GM19372 (cell line): ENCODE measurements at regions not wholly inside any gene's neighbourhood (a gene's known extent, or its start where the extent isn't known, plus 50 kb on each side); places are given as distances from the start of the nearest gene placed in this dataset.

Source experiments
- ATAC-seq: cut with Tn5 transposase; IDR thresholded peaks from one replicate; pipeline ENCODE4 v1.9.1; 2021; ENCODE audit warnings: mild to moderate bottlenecking, low read depth, moderate library complexity; ENCODE audit not compliant: unreplicated experiment

DNA sequence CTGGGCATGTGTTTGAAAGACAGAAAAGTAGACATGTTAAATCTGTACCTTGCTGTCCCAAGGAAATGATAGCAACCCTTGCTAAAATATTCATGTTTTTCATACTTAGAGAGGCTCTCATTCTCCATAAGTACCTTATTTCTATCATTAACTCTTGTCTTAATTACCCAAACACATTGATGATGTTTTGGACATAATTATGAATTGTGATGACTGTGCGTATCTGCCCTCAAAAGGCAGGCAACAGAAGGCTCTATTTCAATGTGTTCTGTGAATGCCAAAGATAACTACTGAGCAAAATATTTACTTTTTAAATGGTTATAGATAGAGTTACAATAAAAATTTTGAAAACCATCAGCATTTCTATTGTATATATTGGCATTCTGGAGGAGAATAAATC is 1263.8 kb downstream of the ZPLD1 start:
- ATAC-seq: no peak

DNA sequence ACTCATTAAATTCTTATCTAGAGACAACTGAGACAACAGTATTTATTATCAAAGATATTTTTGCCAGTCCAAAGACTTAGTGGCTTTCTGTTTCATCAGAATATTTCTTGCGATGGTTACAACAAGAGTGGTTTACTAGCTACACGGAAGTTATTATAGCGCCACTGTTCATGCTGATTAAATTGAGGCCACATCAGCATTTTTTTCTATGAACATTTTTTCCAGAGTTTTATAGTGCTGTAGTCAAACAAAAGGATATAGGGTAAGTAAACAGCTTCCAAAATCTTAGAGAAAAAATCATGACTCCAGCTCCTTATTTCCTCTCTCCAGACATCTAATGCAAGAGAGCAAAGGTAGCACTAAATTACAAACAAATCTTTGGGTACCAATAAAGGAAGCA is 1264.4 kb downstream of the ZPLD1 start:
- no peak for ATAC-seq

- no peak for ATAC-seq
Observed at GRCh38 chr3:103705641-103706040, 1270.8 kb downstream of the ZPLD1 start.

GRCh38 chr3:103706671-103707070 is 1271.9 kb downstream of the ZPLD1 start:
- ATAC-seq: no peak

DNA sequence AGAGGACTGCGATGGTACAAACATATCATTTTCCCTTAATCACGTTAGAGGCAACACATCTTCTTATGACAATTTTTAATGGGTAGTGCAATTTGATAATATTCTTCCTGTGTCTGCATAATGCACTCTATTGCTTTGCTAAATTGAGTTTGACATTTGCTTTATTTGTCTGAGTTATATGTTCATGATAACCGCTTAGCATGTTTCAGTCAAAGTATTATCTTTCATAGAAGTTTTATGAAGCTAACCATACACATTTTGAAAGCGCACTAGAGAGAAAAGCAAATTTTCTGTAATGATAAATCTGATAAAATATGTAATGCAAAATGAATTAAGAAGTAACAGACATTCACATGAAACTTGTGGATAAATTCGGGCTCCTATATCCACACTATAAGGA is 1276.9 kb downstream of the ZPLD1 start:
- no peak for ATAC-seq

- ATAC-seq: no peak
Observed at GRCh38 chr3:103712320-103713008, 1277.6 kb downstream of the ZPLD1 start.

DNA sequence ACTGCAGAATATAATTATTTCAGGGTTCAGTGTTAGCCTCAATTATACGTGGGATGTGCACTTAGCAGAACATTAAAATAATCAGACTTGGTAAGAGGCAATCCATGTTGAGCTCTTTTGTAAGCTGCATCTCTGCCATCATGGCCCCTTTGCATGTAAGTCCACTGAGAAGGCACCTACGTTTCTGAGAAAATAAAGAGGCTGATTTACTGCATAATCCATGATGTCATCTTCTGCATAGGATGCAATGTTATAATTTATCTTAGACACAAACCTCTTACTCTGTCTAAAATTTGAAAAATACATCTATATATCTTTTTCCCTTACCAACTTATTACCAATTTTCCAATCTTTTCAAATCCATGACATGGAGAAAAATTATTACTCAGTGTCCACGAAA is 1294.7 kb downstream of the ZPLD1 start:
- no peak for ATAC-seq

DNA sequence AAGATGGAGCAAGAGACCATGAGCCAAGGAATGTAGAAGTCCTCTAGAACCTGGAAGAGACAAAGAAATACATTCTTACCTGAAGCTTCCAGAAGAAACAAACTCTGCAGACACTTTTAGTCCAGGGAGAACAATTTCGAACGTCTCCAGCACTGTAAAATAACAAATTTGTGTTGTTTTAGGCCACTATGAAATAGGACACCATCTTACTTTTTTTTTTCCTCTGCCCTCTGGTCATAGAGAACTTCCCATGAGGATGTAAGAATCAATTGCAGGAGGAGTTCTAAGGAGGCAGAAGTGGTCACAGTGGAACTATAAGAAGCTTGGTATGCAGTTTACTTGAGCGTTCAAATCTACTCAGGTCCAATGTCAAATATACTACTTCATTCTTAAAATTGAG is 1295.9 kb downstream of the ZPLD1 start:
- ATAC-seq: no peak

DNA sequence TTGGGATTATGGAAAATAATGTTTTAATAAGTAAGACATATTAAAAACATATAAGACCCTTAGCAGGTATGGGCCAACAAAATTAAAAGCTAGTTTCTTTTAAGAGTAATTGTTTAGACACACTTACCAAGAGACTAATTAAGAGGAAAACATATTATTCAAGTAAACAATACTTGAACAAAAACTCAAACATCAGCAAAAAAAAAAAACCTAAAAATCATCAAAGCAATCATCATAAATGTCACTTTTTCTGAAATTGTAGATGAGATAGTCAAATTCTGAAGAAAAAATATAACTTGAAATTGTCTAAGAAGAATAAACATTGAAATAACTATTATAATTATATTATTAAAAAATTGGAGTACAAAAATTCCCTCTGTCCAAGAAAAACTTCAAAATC is 1318.2 kb downstream of the ZPLD1 start:
- ATAC-seq: no peak

- no peak for ATAC-seq
Observed at GRCh38 chr3:103767635-103768034, 1332.8 kb downstream of the ZPLD1 start.

- no peak for ATAC-seq
Observed at GRCh38 chr3:103785017-103785416, 1350.2 kb downstream of the ZPLD1 start.

DNA sequence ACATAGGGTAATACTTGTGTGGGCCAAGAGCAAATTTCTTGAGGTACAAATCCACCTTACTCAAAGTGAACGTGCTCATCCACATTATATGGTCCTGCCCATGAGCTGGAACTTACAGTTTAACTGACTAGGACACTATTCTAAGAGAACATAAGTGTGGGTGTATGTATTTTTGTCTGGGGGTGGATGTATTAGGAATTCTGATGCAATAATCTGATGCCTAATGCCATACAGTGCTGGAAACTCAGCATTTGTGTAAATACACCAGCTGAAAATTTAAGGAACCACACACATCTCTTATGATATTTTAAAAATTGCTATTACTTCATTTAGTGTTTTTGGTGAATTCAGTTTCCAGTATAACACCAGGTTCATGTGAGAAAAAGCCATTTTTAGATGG is 1350.7 kb downstream of the ZPLD1 start:
- no peak for ATAC-seq

- no peak for ATAC-seq
Observed at GRCh38 chr3:103786296-103786695, 1351.5 kb downstream of the ZPLD1 start.

DNA sequence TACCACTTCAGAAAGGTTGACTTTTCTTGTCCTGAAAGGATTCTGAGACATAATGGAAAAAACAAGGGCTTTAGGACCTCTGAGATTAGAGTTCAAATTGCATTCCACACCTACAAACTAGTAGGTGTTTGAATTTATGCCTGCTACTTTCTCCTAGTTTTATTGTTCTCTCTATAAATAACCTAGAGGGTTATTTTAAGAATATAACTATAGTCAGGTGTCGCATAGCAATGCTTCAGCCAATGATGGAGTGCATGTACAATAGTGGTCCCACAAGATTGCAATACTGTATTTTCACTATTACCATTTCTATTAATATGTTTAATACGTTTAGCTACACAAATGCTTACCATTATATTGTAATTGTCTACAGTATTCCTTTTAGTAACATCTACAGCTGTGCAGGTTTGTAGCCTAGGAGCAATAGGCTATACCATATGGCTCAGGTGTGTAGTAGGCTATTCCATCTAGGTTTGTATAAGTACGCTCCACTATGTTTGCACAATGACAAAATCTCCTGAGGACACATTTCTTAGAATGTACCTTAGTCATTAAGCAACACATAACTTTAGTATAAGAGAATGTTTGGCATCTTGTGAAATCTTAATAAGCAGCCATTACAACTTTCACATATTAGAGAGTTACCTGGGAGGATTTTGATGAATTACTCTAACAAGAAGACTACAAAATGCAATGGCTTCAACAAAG is 1352.5 kb downstream of the ZPLD1 start:
- ATAC-seq: no peak

DNA sequence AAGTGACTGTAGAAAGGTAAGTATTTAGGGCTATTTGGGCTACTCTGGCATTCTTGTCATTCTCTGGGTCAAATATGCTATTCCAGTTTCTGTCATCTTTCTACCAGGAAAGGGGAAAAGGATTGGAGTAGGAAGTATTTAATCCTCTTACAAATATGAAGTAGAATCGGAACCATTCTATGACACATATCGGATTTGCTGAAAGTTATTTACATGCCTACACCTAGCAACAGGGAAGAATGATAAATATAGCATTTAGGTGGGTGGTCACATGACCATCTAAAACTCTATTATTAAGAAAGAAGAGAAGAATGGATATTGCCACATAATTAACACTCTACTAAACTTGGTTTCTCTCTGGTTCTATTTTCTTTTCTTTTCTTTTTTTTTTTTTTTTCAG is 1353.1 kb downstream of the ZPLD1 start:
- no peak for ATAC-seq

GRCh38 chr3:103791786-103792515 is 1357.1 kb downstream of the ZPLD1 start:
- no peak for ATAC-seq

GRCh38 chr3:103794656-103795055 is 1359.8 kb downstream of the ZPLD1 start:
- ATAC-seq: no peak

- ATAC-seq: no peak
Observed at GRCh38 chr3:103796068-103796467, 1361.3 kb downstream of the ZPLD1 start.

DNA sequence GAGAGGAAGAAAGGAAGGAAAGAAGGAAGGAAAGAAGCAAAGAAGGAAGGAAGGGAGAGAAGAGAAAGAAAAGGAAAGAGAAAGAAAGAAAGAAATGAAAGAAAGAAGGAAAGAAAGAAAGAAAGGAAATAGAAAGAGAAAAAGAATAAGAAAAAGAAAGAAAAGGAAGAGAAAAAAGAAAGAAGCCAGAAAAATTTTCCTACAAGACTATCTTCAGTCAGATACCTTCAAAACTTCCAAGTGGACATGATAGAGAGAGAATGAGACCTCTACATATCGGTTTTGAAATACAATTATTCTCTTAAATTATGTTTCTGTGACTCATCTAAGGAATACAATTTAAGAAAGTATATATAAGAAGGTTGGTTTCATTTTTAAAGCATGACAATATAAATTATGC is 1369.0 kb downstream of the ZPLD1 start:
- ATAC-seq: no peak

DNA sequence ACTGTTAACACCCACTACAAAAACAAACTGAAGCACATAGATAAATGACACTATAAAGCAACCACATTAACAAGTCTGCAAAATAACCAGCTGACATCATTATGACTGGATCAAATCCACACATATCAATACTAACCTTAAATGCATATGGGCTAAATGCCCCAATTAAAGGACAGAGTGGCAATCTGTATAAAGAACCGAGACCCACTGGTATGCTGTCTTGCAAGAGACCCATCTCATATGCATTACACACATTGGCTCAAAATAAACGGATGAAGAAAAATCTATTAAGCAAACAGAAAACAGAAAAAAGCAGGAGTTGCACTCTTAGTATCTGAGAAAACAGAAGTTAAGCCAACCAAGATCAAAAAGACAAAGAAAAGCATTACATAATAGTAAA is 1375.4 kb downstream of the ZPLD1 start:
- no peak for ATAC-seq

- no peak for ATAC-seq
Observed at GRCh38 chr3:103813955-103814354, 1379.1 kb downstream of the ZPLD1 start.

DNA sequence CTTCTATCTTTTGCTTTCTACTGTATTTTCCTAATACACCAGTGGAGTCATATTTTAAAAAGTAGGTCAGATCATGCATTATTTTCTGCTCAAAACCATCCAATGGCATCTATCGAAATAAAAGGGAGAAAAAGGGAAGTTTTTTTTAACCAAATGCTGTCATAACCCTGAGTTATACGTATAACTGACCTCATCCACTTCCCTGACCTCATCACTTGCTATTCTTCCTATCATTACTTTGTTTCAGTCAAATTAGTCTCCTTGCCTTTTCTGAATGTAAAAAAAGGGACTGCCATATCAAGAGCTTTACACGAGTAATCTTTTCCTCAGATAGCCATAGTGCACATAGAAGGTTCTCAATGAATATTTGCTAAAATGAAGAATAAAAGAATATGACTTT is 1383.6 kb downstream of the ZPLD1 start:
- ATAC-seq: no peak
